Cardiac fibroblast (primary cell): ENCODE measurements at regions not wholly inside any gene's neighbourhood (a gene's known extent, or its start where the extent isn't known, plus 50 kb on each side); places are given as distances from the start of the nearest gene placed in this dataset.
A peak's percentile ranks its signal among the peaks of the same experiment; 100 is the strongest.

Experiments
- DNase-seq, 2 donors: peaks; one replicate each; pipeline versions ENCODE4 v3.0.0 to v3.0.0-alpha.2; 2010; ENCODE audit warnings: low read depth in 2 of 2
- H3K4me3 ChIP-seq, 2 donors: replicated peaks in 1 of 2; 1 replicate in 1 of 2; 2 replicates in 1 of 2; pipeline ENCODE4 v1.5.1; 2011; ENCODE audit warnings: low read depth in 2 of 2, low read length in 2 of 2, mild to moderate bottlenecking in 2 of 2, moderate library complexity in 1 of 2
- TF ChIP-seq, protein P1 (sequence below): IDR thresholded peaks from one replicate; pipeline ENCODE4 v1.5.1; 2011; ENCODE audit warnings: low read depth, mild to moderate bottlenecking, low read length, inconsistent platforms

DNA sequence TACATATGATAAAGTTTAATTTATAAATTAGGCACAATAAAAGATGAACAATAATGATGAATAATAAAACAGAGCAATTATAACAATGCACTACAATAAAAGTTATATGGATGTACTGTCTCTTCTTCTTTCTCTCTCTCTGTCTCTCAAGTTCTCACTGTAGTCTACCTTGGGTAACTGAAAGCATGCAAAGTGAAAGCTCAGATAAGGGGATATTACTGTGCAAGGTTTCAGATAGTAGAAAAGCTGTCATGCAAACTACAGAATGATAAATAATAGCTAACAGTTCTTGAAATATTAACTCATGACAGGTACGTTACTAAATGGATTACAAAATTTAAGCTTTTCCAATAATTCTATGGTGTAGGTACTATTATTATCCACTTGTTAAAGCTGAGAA lies 311.9 kb upstream of the PRDM1 start:
- TF ChIP-seq, protein P1, sequence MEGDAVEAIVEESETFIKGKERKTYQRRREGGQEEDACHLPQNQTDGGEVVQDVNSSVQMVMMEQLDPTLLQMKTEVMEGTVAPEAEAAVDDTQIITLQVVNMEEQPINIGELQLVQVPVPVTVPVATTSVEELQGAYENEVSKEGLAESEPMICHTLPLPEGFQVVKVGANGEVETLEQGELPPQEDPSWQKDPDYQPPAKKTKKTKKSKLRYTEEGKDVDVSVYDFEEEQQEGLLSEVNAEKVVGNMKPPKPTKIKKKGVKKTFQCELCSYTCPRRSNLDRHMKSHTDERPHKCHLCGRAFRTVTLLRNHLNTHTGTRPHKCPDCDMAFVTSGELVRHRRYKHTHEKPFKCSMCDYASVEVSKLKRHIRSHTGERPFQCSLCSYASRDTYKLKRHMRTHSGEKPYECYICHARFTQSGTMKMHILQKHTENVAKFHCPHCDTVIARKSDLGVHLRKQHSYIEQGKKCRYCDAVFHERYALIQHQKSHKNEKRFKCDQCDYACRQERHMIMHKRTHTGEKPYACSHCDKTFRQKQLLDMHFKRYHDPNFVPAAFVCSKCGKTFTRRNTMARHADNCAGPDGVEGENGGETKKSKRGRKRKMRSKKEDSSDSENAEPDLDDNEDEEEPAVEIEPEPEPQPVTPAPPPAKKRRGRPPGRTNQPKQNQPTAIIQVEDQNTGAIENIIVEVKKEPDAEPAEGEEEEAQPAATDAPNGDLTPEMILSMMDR: no peak
- no peak for DNase-seq
- no peak overlapping the region for H3K4me3 ChIP-seq

DNA sequence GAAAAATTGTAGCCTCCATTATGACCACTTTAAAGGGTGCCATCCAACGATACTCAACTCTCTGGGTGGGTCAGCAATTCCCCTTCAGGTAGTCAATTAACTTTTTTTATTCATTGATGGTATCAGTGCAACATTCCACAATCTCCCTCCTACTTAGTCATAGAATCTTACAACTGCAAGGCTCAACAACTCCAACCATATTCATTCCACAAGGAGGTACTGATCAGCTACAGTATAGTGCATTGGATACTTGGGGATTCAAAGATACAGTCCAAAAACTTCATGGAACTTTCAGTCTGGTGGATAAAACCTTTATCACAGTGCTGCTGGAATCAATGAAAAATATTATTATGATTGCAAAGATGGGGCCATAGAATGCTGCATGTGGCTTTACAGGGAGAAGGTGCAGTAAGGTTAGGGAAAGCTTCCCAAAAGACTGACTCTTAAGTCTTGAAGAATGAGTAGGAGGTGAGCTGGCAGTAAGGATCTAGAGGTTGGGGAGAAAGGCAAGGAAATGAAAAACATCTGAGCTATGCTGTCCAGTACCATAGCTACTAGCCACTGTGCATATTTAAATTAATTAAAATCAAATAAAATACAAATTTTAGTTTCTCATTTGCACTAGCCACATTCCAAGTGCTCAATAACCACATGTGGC lies 314.7 kb upstream of the PRDM1 start:
- no peak for DNase-seq
- no peak overlapping the region for H3K4me3 ChIP-seq
- TF ChIP-seq, protein P1: no peak

DNA sequence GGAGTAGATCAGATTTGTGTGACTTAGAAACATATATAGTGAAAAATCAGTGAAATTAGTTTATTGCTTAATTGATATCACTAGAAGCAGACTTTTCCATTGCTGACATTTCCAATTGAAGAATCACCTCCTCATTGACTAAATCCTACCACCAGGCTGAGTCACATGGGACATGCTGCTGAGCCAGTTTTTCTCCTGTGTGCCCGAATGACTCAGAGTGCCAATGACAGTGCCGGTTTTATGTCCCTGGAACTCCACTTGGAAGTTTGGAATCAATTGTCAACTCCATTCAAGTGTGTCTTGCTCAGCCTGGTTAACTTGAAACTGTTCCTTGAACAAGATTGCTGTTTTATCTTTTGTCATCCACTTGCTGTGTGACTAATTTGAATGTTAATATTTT lies 316.1 kb upstream of the PRDM1 start:
- DNase-seq: peak in 1 of 2 donors; percentile 38
- TF ChIP-seq, protein P1: no peak
- no peak overlapping the region for H3K4me3 ChIP-seq

DNA sequence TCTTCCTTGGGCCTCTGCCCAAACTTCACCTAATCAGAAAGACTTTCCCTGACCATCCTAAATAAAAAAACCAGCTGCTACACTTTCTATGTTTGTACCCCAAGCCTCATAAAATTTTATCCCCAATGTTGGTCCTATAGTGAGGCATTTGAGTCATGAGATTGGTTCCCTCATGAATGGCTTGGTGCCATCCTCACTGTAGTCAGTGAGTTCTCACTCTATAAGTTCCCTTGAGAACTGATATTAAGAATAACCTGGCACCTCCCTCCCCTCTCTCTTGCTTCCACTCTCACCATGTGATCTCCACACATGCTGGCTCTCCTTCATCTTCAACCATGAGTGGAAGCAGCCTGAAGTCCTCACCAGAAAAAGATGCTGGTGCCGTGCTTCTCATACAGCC lies 316.9 kb upstream of the PRDM1 start:
- TF ChIP-seq, protein P1: no peak
- no peak for DNase-seq
- no peak overlapping the region for H3K4me3 ChIP-seq

DNA sequence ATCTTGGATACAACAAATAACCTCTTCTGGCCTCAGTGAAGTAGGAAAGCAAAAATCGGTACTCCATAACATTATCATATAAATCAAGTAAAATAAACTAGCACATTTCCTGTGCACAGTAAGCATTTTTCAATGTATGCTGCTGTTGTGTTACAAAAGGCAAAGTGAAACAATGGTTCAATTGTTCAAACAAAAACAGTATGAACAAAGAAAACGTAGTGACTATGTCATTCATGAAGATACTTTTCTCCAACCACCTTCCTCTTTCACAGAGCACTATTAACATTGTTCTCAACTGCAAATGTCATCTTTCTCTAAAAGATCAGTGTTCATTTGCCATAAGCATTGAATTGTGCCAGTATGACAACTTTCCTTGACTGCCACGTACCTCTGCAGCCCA lies 318.6 kb upstream of the PRDM1 start:
- no peak overlapping the region for H3K4me3 ChIP-seq
- DNase-seq: no peak
- TF ChIP-seq, protein P1: no peak

DNA sequence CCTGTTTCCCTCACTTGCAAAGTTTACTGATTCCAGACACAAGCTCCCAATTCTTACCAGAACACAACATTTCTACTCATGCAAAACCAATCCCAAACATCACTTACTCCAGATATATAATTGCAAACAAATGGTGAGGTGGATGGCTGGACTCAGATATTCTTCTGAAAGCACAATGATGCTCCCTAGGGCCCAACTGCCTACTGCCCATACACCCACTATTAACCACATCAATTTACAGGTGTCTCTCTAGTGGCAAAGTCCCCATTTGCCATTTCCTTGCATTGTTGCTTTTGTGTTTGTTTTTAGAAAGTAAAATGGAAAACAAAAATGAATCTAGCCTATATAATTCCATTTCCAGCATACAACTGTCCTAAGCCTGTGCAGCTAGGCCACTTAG lies 320.9 kb upstream of the PRDM1 start:
- TF ChIP-seq, protein P1: no peak
- no peak overlapping the region for H3K4me3 ChIP-seq
- no peak for DNase-seq

DNA sequence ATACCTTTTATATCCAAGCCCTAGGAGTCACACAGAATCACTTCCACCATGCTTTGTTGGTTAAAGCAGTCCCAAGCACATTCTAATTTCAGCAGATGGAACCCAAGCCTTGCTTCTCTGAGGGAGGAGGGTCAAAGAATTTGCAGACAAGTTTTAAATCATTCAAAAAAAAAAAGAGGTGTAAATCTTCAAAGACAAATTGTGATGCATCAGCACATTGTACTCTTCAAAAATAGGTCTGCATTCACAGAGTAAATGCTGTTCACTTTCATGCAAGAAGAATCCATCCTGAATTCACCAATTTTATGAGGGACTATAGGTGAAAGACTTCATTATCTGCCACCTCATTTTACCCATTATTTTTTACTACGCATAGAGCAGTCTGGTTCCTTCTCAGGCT lies 321.8 kb upstream of the PRDM1 start:
- TF ChIP-seq, protein P1: no peak
- H3K4me3 ChIP-seq: no peak overlapping the region
- DNase-seq: no peak
